GM13976 (cell line): ENCODE measurements at regions not wholly inside any gene's neighbourhood (a gene's known extent, or its start where the extent isn't known, plus 50 kb on each side); places are given as distances from the start of the nearest gene placed in this dataset.

Experiments
- DNase-seq: peaks from one replicate; pipeline ENCODE4 v3.0.0; 2012; ENCODE audit warnings: low spot score
- in situ Hi-C: fragments of 300-500 bp; cut with MboI; formaldehyde crosslinking; loops from one replicate; pipeline ENCODE4 v1.12.0; 2022; ENCODE audit warnings: low sequenced_read_pairs, mixed read lengths, inconsistent platforms; ENCODE audit not compliant: unreplicated experiment
- TF ChIP-seq, protein P1 (sequence below): IDR thresholded peaks from 2 replicates; pipeline ENCODE4 v1.5.1; 2012; ENCODE audit warnings: borderline replicate concordance, mild to moderate bottlenecking; ENCODE audit not compliant: insufficient read depth; ENCODE audit errors: extremely low read depth, missing control alignments, control extremely low read depth

GRCh38 chr6:1070085-1070521 is 241.8 kb upstream of the FOXQ1 start:
- in situ Hi-C loops = no loop called here
- TF ChIP-seq, protein P1, sequence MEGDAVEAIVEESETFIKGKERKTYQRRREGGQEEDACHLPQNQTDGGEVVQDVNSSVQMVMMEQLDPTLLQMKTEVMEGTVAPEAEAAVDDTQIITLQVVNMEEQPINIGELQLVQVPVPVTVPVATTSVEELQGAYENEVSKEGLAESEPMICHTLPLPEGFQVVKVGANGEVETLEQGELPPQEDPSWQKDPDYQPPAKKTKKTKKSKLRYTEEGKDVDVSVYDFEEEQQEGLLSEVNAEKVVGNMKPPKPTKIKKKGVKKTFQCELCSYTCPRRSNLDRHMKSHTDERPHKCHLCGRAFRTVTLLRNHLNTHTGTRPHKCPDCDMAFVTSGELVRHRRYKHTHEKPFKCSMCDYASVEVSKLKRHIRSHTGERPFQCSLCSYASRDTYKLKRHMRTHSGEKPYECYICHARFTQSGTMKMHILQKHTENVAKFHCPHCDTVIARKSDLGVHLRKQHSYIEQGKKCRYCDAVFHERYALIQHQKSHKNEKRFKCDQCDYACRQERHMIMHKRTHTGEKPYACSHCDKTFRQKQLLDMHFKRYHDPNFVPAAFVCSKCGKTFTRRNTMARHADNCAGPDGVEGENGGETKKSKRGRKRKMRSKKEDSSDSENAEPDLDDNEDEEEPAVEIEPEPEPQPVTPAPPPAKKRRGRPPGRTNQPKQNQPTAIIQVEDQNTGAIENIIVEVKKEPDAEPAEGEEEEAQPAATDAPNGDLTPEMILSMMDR = no peak
- no peak for DNase-seq

GRCh38 chr6:1068905-1069304 is 243.0 kb upstream of the FOXQ1 start:
- in situ Hi-C loops = no loop called here
- DNase-seq = no peak
- TF ChIP-seq, protein P1 = no peak

DNA sequence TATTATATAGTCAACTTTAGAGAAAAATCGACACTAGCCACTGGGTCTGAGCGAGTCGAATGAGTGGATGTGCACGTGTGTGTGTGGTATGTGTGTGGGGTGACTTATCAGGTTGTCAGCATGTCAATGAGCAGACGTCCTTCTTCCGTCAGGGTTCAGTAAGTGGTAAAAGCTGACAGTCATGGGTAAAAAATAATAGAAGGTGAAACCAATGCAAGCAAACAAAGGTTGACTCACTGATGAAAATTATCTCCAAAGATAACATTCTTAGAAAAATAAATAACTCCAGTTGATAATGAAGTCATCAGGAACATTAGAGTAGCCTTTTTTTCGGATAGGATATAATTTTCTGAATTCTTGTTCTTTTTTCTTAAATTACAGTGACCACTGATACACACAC is 243.8 kb upstream of the FOXQ1 start:
- in situ Hi-C loops = no loop called here
- DNase-seq = no peak
- TF ChIP-seq, protein P1 = no peak

- in situ Hi-C loops = no loop called here
- TF ChIP-seq, protein P1 = no peak
- no peak for DNase-seq
Measured at GRCh38 chr6:1067346-1067745, 244.6 kb upstream of the FOXQ1 start.

GRCh38 chr6:1066449-1067090 is 245.3 kb upstream of the FOXQ1 start:
- in situ Hi-C loops = no loop called here
- no peak for DNase-seq
- TF ChIP-seq, protein P1 = no peak

- in situ Hi-C loops = no loop called here
- DNase-seq = no peak
Measured at GRCh38 chr6:1065986-1066385, 245.9 kb upstream of the FOXQ1 start.

More at GRCh38 chr6:1065986-1066385, 245.9 kb upstream of the FOXQ1 start:
- TF ChIP-seq, protein P1 = no peak
